HG03469 (cell line): ENCODE measurements at regions not wholly inside any gene's neighbourhood (a gene's known extent, or its start where the extent isn't known, plus 50 kb on each side); places are given as distances from the start of the nearest gene placed in this dataset.
"Not testable (repeated sequence)": the region's sequence is repeated elsewhere in the genome, so short reads cannot be mapped to it uniquely, and the experiment has no call there.

Source experiments
- ATAC-seq: cut with Tn5 transposase; IDR thresholded peaks from one replicate; pipeline ENCODE4 v1.9.1; 2021; ENCODE audit warnings: mild to moderate bottlenecking, moderate library complexity, moderate number of reproducible peaks; ENCODE audit not compliant: unreplicated experiment

DNA sequence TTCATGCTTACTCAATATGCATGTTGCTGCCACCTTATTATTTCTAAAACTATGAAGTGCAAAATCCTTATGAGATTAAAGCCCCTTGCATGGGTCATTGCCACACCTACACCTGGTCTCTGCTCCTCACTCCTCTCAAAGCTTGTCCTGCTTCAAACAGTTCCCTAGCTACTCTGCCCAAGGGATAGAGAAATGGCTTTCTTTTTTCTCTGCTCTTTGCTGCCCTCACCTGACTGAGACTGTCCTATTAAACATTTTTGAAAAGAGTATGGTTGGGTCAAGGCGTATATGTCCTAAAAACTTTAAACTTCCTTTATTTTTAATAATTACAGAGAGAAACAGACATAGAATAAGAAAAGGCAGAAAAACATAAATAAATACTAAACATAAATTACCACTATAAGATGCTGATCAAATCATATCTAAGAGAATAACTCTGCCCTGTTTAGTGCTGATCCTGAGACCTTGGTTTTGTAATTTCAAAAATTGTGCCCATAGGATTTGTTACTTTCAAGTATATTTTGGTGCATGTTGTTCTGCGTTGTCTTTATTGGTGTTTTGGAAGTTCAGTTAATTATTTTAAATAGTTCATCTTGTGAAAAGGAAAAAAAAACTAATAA is 704.9 kb upstream of the PABPC4L start:
- ATAC-seq: no peak

GRCh38 chr4:134905061-134905460 is 703.5 kb upstream of the PABPC4L start:
- ATAC-seq: no peak

DNA sequence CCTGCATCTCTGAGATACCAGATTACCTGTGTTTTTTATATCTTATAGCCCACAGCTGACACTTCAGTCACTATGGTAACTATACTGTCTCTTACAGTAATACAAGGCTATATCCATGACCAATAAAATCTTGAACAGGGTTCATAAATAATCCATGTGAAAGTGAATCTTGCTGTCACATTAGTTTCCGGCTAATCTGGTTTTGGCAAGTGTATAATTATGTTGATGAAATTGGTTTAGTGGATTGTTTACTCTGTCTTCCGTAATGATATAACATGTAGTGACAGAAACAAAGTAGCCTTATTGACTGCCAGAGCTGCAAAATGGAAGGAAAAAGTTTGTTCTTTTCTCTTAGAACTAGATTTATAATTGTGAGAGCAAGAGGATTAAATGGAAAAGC is 686.6 kb upstream of the PABPC4L start:
- no peak for ATAC-seq

GRCh38 chr4:134885436-134885835 is 683.8 kb upstream of the PABPC4L start:
- ATAC-seq: no peak

DNA sequence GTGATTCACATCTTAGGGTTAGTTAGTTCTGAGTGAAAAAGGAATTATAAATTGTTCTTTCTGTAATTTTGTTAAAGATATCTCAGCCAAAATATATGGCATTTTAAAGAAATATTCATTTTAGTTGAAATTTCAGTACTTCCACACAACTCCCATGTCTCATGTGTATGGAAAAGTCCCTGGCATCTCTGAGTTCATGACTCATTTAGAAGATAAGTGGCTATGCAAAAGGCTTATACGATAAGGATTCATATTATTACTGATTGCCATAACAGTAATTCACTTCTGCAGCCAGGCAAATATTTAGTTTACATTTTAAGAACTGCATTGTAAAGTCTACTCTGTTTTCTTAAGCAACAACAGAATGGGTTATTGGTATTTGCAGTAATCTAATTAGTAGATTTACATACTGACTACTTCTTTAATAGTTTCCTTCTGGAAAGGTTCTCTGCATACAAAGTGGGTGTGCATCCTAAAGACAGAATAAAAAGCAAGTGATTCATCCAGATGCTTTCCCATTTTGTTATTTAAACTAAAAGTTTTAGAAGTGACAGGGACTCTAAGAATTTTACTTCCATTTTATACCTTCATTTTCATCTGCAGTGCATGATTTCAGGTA is 682.4 kb upstream of the PABPC4L start:
- no peak for ATAC-seq

- ATAC-seq: no peak
These were observed 677.4 kb upstream of the PABPC4L start for GRCh38 chr4:134879019-134879418.

- ATAC-seq: no peak
These were observed 665.4 kb upstream of the PABPC4L start for GRCh38 chr4:134867027-134867426.

DNA sequence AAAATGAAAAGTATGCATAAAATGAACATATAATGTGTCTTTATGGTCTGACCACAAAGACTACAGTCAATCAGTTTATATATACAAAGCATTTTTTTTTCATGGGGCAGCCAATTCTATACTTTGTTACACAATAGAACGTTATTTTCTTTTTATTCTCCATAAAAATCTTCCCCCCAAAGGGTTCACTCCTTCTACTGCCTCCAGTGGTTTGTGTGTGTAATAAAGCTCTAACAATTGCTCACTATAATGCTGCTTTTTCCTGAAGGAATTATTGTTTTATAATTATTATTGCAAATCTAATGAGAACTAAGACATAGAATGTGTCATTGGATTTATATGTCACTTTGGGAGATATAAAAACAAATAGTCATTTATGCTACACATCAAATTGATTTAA is 664.1 kb upstream of the PABPC4L start:
- ATAC-seq: no peak

- no peak for ATAC-seq
These were observed 660.5 kb upstream of the PABPC4L start for GRCh38 chr4:134862116-134862515.

- no peak for ATAC-seq
These were observed 647.1 kb upstream of the PABPC4L start for GRCh38 chr4:134848681-134849080.

DNA sequence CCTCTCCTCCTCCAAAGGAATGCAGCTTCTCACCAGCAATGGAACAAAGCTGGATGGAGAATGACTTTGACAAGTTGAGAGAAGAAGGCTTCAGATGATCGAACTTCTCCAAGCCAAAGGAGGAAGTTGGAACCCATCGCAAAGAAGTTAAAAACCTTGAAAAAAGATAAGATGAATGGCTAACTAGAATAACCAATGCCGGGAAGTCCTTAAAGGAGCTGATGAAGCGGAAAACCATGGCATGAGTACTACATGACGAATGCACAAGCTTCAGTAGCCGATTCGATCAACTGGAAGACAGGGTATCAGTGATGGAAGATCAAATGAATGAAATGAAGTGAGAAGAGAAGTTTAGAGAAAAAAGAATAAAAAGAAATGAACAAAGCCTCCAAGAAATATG is 629.2 kb upstream of the PABPC4L start:
- not testable (repeated sequence) for ATAC-seq

DNA sequence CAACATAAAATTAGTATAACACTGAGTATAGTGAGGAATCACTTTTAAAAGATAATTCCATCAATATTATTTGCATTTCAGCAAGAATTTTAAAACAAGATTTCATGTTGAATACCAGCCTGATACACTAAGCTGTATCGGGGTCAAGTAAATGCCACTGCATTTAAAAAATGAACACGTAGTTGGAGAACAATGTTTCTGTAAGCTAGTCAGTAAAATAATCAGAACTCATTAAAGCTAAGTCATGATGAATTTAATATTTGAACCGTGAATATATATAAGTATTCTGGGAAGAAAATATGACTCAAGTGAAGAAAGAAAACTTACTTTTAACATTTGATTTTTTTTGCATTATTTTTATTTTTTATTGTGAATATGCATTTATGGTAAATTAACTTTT is 611.0 kb upstream of the PABPC4L start:
- no peak for ATAC-seq

- ATAC-seq: no peak
These were observed 605.7 kb upstream of the PABPC4L start for GRCh38 chr4:134807231-134807745.

- ATAC-seq: no peak
These were observed 597.0 kb upstream of the PABPC4L start for GRCh38 chr4:134798573-134798972.

- no peak for ATAC-seq
These were observed 585.7 kb upstream of the PABPC4L start for GRCh38 chr4:134787315-134787714.

DNA sequence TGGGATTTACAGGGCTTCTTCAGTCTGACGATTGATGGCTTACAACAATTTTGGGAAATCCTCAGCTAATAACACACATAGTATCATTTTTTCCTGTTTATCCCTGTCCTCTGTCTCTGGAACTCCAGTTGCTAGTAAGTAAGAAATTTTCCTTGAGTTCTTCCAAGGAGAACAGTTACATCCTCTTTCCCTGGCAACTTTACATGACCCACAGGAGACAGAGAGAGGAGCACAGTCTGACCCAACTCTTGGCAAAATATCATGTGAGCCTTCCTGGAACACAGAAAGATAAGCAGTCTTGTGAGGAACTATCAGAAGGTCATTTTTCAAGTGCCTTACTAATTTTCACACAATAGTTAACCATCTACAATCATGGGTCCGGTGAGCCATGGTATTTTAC is 578.7 kb upstream of the PABPC4L start:
- no peak for ATAC-seq

DNA sequence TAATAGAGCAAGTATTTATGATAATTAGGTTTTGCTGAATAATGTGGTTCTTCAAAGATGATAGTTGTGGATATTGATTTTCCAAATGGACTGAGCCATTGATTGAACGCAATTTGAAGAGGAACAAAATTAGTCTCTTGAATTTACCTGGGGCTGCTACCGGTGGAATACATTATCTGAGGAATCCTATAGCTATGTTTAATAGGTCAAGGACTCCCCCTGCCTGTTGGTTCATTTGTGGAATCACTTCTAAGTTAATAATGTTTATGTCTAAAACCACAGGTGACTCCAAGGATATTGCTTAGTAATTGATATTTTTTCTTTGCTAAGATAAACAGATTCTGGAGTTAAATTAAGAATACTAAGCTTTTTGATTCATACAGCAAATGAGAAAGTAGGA is 576.0 kb upstream of the PABPC4L start:
- ATAC-seq: no peak

- ATAC-seq: no peak
These were observed 572.0 kb upstream of the PABPC4L start for GRCh38 chr4:134773497-134774000.

DNA sequence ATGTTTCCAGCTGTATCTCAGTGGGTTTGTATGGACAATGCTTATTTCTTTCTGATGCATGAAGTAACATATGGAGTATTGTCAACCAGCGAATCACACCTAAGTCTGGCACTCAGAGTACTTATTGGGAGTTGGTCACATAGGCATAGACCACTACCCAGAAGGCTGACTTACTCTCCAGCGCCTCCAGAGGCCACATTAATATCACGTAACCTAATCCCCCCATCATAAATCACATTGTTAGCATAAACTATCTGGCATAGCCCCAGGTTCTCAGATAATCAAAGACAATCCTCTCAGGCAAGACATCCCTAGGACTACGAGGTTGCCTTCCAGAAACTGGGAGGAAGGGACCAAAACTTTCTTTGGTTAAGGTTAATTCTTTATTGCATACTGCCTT is 560.5 kb upstream of the PABPC4L start:
- ATAC-seq: no peak

DNA sequence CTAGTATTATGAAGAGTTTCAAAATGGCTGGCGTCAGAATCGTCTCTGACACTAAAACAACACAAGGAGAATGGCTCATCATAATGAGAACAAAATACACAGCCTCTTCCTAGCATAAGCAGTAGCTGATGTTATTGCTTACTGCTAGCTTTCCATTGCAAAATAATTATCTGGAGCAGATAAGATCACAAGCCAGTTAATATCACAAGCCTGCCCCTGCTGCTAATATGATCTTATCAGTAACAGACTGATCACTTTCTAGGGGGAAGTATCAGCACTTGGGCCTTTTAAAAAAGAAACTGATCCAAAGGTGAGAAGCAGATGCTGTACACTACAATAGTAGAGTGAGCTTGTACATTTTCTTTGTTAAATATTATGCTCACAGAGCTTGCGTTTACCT is 554.8 kb upstream of the PABPC4L start:
- no peak for ATAC-seq

DNA sequence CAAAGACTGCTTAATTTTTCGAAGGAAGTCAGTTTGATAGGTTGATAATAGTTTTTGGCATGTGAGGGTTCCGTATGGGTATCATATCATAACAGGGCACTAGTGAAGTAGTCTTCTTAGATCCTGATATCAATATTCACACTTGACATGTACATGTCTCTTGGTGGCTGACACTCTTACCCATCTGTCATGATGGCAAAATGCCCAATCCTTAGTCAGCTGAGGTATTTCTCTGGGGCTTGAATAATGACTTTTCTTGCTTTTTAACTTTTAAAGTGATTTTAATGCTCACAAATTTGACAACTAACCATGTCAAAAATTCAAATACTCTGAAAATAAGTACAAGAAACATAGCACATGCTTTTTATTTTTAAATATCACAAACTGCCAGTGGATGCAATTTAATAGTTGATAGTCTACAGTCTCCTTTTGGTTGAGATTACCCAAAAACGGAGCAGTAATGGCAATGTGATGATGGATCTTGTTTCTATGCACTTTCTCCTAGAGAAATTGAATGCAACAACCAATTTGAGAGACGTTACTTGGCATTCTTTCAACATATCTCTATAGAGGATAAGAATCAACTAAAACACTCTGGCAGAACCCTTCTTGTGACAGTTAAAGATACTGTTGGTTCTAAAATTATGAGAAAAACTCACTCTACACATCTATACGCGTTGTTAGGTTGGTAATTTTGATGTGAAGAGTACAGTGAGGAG is 552.9 kb upstream of the PABPC4L start:
- no peak for ATAC-seq

GRCh38 chr4:134753390-134753789 is 551.8 kb upstream of the PABPC4L start:
- no peak for ATAC-seq
